ENCODE measurements at regions not wholly inside any gene's neighbourhood (a gene's known extent, or its start where the extent isn't known, plus 50 kb on each side); places are given as distances from the start of the nearest gene placed in this dataset.

DNA sequence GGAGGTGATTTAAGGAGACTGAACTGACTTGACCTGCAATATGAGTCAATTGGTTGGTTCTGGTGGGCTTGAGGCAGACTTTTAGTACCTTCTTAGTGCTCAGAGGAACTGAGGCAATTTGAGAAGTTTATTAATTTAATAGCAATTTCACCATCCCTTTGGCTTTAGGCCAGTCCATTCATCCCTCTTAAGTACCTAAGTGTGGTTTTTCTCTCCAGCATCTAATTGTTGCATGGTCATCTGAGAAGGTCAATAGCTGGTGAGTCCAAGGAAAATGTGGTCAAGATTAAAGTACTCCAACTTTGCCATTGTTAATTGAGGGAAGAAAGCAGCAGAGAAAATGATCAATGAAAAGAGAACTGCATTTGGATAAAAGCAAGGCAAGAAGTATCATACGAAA, 115.4 kb upstream of the DYRK2 start:
- no peak overlapping the region for H2AK5ac ChIP-seq (ENCODE audit: low read depth, low read length)
- H2BK120ac ChIP-seq (ENCODE audit: low read depth, low read length) = no peak overlapping the region
- no peak overlapping the region for H3K56ac ChIP-seq (ENCODE audit: extremely low read depth, insufficient read depth, low read length)
- intact Hi-C loops (cut with micrococcal nuclease) (no loop called here), dilution Hi-C loops (cut with HindIII; ENCODE audit: low sequenced_read_pairs, unreplicated experiment) (no loop called here), in situ Hi-C loops (cut with MboI; ENCODE audit: low sequenced_read_pairs) (no loop called here)
- no peak overlapping the region for H3K14ac ChIP-seq (replicated peaks; ENCODE audit: low read depth, low read length)
- H3K9me3 ChIP-seq (ENCODE audit: control insufficient read depth, insufficient read depth, low read length) = no peaks in the 10 kb centered on the region
- H3K4me2 ChIP-seq (ENCODE audit: low read depth, low read length) = no peak overlapping the region
- no peak overlapping the region for H3K23ac ChIP-seq (ENCODE audit: low read depth, low read length)
- H2BK15ac ChIP-seq (ENCODE audit: low read depth, low read length) = no peak overlapping the region
- H4K8ac ChIP-seq (ENCODE audit: low read depth in 2 of 2, low read length in 2 of 2) = no peak overlapping the region
- BruUV-seq (replicated peaks) = no TSS peak
- no peaks in the 10 kb centered on the region for H3K36me3 ChIP-seq (ENCODE audit: control insufficient read depth, insufficient read depth, low read length)
- no peak overlapping the region for H2AFZ ChIP-seq (replicated peaks; ENCODE audit: low read length, poor library complexity)
- H3K4ac ChIP-seq (ENCODE audit: low read depth, low read length) = no peak overlapping the region
- no peak overlapping the region for H3K9ac ChIP-seq (ENCODE audit: low read depth, low read length)
- no peak for TF ChIP-seq POLR2A (IDR thresholded peaks at IDR 0.05; ENCODE audit: low read depth, low read length)
- no peak for TF ChIP-seq RAD21 (IDR thresholded peaks at IDR 0.05; ENCODE audit: low read length)
- H4K91ac ChIP-seq (ENCODE audit: insufficient read depth, low read depth, low read length) = no peak overlapping the region
- CTCF ChIA-PET = no interaction called here
- WGBS, 2 experiments (ENCODE audit: extremely low coverage in 2 of 2, insufficient read length in 1 of 2) = no CpG with 5 or more reads among the region's 1 CpG
- ATAC-seq (ENCODE audit: low read depth) (no peak), DNase-seq (no peak)
- H3K27me3 ChIP-seq (ENCODE audit: control insufficient read depth, insufficient read depth, low read length) = no peaks in the 10 kb centered on the region
- no peaks in the 10 kb centered on the region for H4K20me1 ChIP-seq (ENCODE audit: insufficient read depth, low read length)
- no peak overlapping the region for H2BK5ac ChIP-seq (ENCODE audit: low read depth, low read length, poor library complexity, severe bottlenecking)
- no peaks in the 10 kb centered on the region for H3K79me1 ChIP-seq (ENCODE audit: low read depth in 1 of 2, low read length in 2 of 2)
- H2AK9ac ChIP-seq (replicated peaks; ENCODE audit: low read depth, low read length, poor library complexity) = no peak overlapping the region
- POLR2A ChIA-PET (ENCODE audit: unreplicated experiment) = no interaction called here
- H2BK20ac ChIP-seq (ENCODE audit: low read depth, low read length) = no peak overlapping the region
- no peak overlapping the region for H3K18ac ChIP-seq (ENCODE audit: low read depth, low read length)
- peaks cover 2% of the 10 kb centered on the region; the same call in 1 of the 2 replicates for H3K4me1 ChIP-seq (ENCODE audit: control insufficient read depth, insufficient read depth, low read length)
- no peak overlapping the region for H4K5ac ChIP-seq (ENCODE audit: low read depth, low read length)
- H3K9me1 ChIP-seq (ENCODE audit: insufficient read depth, low read length) = no peaks in the 10 kb centered on the region; the same call in 1 of the 2 replicates
- H3K27ac ChIP-seq (ENCODE audit: insufficient read depth, low read length) = no peak overlapping the region
- H3K4me3 ChIP-seq (ENCODE audit: insufficient read depth, low read depth, low read length) = no peak overlapping the region
